H1 (cell line): ENCODE measurements at regions not wholly inside any gene's neighbourhood (a gene's known extent, or its start where the extent isn't known, plus 50 kb on each side); places are given as distances from the start of the nearest gene placed in this dataset.

Source experiments
- CTCF ChIA-PET: fragments of 300-600 bp; sonication (Branson Sonifier 250); formaldehyde crosslinking; loops from one replicate; lab custom pipeline; 2021; ENCODE audit not compliant: partially characterized antibody; lab: Charles Lee
- POLR2A ChIA-PET: fragments of 300-600 bp; sonication (Branson Sonifier 250); formaldehyde crosslinking; loops from one replicate; lab custom pipeline; 2021; ENCODE audit warnings: inconsistent platforms; ENCODE audit not compliant: partially characterized antibody; lab: Charles Lee
- DNase-seq, 2 experiments: peaks; one replicate each; pipeline versions ENCODE4 v3.0.0 to v3.0.0-alpha.2; 2010 to 2022; ENCODE audit warnings: low spot score in 2 of 2, low read depth in 1 of 2, mixed read lengths in 1 of 2
- FAIRE-seq: peaks from 2 replicates; lab custom pipeline; 2011; peaks lifted over from hg19 to GRCh38; lab: Jason Lieb, UNC
- H2AFZ ChIP-seq: 2 replicates; pipeline ENCODE4 v1.8.1; 2012; ENCODE audit warnings: low read length, inconsistent platforms
- H2AK5ac ChIP-seq: 2 replicates; pipeline ENCODE4 v1.6.1; 2013; ENCODE audit warnings: low read depth, low read length
- H2BK120ac ChIP-seq: replicated peaks from 2 replicates; pipeline ENCODE3; 2013; ENCODE audit warnings: low read depth, low read length, inconsistent platforms
- H2BK12ac ChIP-seq: 2 replicates; pipeline ENCODE4 v1.6.1; 2013; ENCODE audit warnings: low read depth, low read length
- H2BK15ac ChIP-seq: 2 replicates; pipeline ENCODE4 v1.6.1; 2013; ENCODE audit warnings: low read length
- H2BK20ac ChIP-seq: 2 replicates; pipeline ENCODE4 v1.6.1; 2013; ENCODE audit warnings: low read length
- H2BK5ac ChIP-seq: 2 replicates; pipeline ENCODE4 v1.6.1; 2013; ENCODE audit warnings: low read depth, low read length
- H3K14ac ChIP-seq: 2 replicates; pipeline ENCODE4 v1.6.1; 2013; ENCODE audit warnings: inconsistent platforms; ENCODE audit not compliant: insufficient read length
- H3K18ac ChIP-seq: 2 replicates; pipeline ENCODE4 v1.6.1; 2013; ENCODE audit warnings: low read length; ENCODE audit errors: extremely low read depth
- H3K23ac ChIP-seq: 2 replicates; pipeline ENCODE4 v1.6.1; 2013; ENCODE audit warnings: inconsistent platforms; ENCODE audit not compliant: insufficient read length
- H3K23me2 ChIP-seq: 2 replicates; pipeline ENCODE4 v1.6.1; 2013; ENCODE audit warnings: low read depth, low read length
- H3K27ac ChIP-seq: 2 replicates; pipeline ENCODE4 v1.6.1; 2011; ENCODE audit warnings: low read depth, low read length, inconsistent platforms
- H3K27me3 ChIP-seq, 4 experiments: replicated peaks in 1 of 4; 1 replicate in 1 of 4; 2 replicates in 3 of 4; pipeline versions ENCODE4 v1.6.1 to v1.8.1; 2011 to 2013; ENCODE audit warnings: low read length in 3 of 4, mild to moderate bottlenecking in 3 of 4, inconsistent platforms in 2 of 4, mixed read lengths in 2 of 4, moderate library complexity in 1 of 4; ENCODE audit not compliant: control insufficient read depth in 3 of 4, insufficient read depth in 3 of 4; ENCODE audit errors: extremely low read depth in 1 of 4
- H3K36me3 ChIP-seq, 4 experiments: 2 replicates each; pipeline versions ENCODE4 v1.6.1 to v1.8.1; 2011 to 2013; ENCODE audit warnings: mild to moderate bottlenecking in 4 of 4, low read length in 3 of 4, moderate library complexity in 2 of 4, control low read depth in 1 of 4, inconsistent platforms in 1 of 4; ENCODE audit not compliant: insufficient read depth in 4 of 4, control insufficient read depth in 2 of 4
- H3K4ac ChIP-seq: replicated peaks from 2 replicates; pipeline ENCODE3; 2013; ENCODE audit warnings: low read length, low read depth, mixed read lengths, inconsistent platforms; ENCODE audit not compliant: insufficient read length
- H3K4me1 ChIP-seq, 4 experiments: replicated peaks in 1 of 4; 1 replicate in 1 of 4; 2 replicates in 3 of 4; pipeline versions ENCODE4 v1.6.1 to v1.8.1; 2011 to 2013; ENCODE audit warnings: low read length in 3 of 4, inconsistent platforms in 2 of 4, mixed read lengths in 1 of 4; ENCODE audit not compliant: insufficient read depth in 4 of 4, control insufficient read depth in 3 of 4
- H3K4me2 ChIP-seq, 2 experiments: 2 replicates each; pipeline versions ENCODE4 v1.6.1 to v1.8.1; 2011 to 2013; ENCODE audit warnings: low read depth in 2 of 2, low read length in 2 of 2, control low read depth in 1 of 2, inconsistent platforms in 1 of 2, mild to moderate bottlenecking in 1 of 2; ENCODE audit not compliant: insufficient read depth in 1 of 2
- H3K4me3 ChIP-seq, 4 experiments: fragments of 200-600, 300-600 bp in 1 of 4; sonication (generic), shearing (Covaris generic), sonication (Bioruptor Twin) in 1 of 4; 2 replicates each; pipeline versions ENCODE4 v1.5.1 to v1.8.1; 2011 to 2016; ENCODE audit warnings: low read length in 4 of 4, low read depth in 3 of 4, control low read depth in 2 of 4, inconsistent platforms in 2 of 4, mild to moderate bottlenecking in 2 of 4, mixed read lengths in 1 of 4, moderate library complexity in 1 of 4; ENCODE audit not compliant: insufficient read depth in 2 of 4; ENCODE audit errors: extremely low read depth in 1 of 4
- H3K56ac ChIP-seq: replicated peaks from 2 replicates; pipeline ENCODE3; 2013; ENCODE audit warnings: low read depth, mild to moderate bottlenecking, mixed read lengths, low read length, inconsistent platforms; ENCODE audit not compliant: insufficient read length
- H3K79me1 ChIP-seq: 2 replicates; pipeline ENCODE4 v1.6.1; 2013; ENCODE audit warnings: low read depth, low read length, control low read depth
- H3K79me2 ChIP-seq, 2 experiments: 2 replicates each; pipeline versions ENCODE4 v1.6.1 to v1.8.1; 2012 to 2013; ENCODE audit warnings: low read length in 2 of 2, mild to moderate bottlenecking in 2 of 2, inconsistent platforms in 1 of 2; ENCODE audit not compliant: insufficient read depth in 2 of 2, control insufficient read depth in 1 of 2
- H3K9ac ChIP-seq, 4 experiments: replicated peaks in 1 of 4; 1 replicate in 1 of 4; 2 replicates in 3 of 4; pipeline versions ENCODE4 v1.6.1 to v1.8.1; 2011 to 2013; ENCODE audit warnings: low read depth in 3 of 4, low read length in 3 of 4, control low read depth in 2 of 4, mild to moderate bottlenecking in 2 of 4, moderate library complexity in 2 of 4, inconsistent platforms in 1 of 4; ENCODE audit errors: extremely low read depth in 1 of 4
- H3K9me3 ChIP-seq, 2 experiments: 2 replicates each; pipeline versions ENCODE4 v1.6.1 to v1.8.1; 2012 to 2013; ENCODE audit warnings: mild to moderate bottlenecking in 2 of 2, moderate library complexity in 2 of 2, control low read depth in 1 of 2, inconsistent platforms in 1 of 2, low read depth in 1 of 2, low read length in 1 of 2, mixed read lengths in 1 of 2; ENCODE audit not compliant: insufficient read depth in 2 of 2
- H4K20me1 ChIP-seq, 2 experiments: replicated peaks in 1 of 2; 2 replicates each; pipeline versions ENCODE3 to v1.8.1; 2011 to 2013; ENCODE audit warnings: inconsistent platforms in 2 of 2, low read length in 2 of 2, mild to moderate bottlenecking in 1 of 2; ENCODE audit not compliant: insufficient read depth in 2 of 2, control insufficient read depth in 1 of 2
- H4K5ac ChIP-seq: 2 replicates; pipeline ENCODE4 v1.6.1; 2013; ENCODE audit warnings: low read length, low read depth, mixed read lengths, inconsistent platforms; ENCODE audit not compliant: insufficient read length
- H4K8ac ChIP-seq: 2 replicates; pipeline ENCODE4 v1.8.0; 2013; ENCODE audit warnings: mild to moderate bottlenecking, moderate library complexity, low read length, inconsistent platforms; ENCODE audit not compliant: insufficient read depth; ENCODE audit errors: extremely low read depth
- H4K91ac ChIP-seq: replicated peaks from 2 replicates; pipeline ENCODE3; 2013; ENCODE audit warnings: low read length, mixed read lengths, inconsistent platforms; ENCODE audit not compliant: insufficient read length
- CBX8 ChIP-seq: fragments of 300-800, 300-1000 bp; sonication (generic); IDR thresholded peaks from 2 replicates; pipeline ENCODE4 v1.7.1; 2016; ENCODE audit warnings: low read depth, low read length, borderline replicate concordance
- EZH2 ChIP-seq: fragments of 200-600 bp; sonication (generic); IDR thresholded peaks from 2 replicates; pipeline ENCODE4 v1.7.1; 2012; ENCODE audit warnings: low read depth, mild to moderate bottlenecking, moderate library complexity, low read length, inconsistent platforms; ENCODE audit not compliant: severe bottlenecking
- KDM5A ChIP-seq: fragments of 200-600 bp; IDR thresholded peaks from 2 replicates; pipeline ENCODE4 v1.7.1; 2012; ENCODE audit warnings: mild to moderate bottlenecking, low read length, inconsistent platforms, mixed read lengths
- SIX5 ChIP-seq: IDR thresholded peaks from 2 replicates; pipeline ENCODE4 v1.6.1; 2011; ENCODE audit warnings: mild to moderate bottlenecking, low read depth, low read length
- SUZ12 ChIP-seq: fragments of 200-600 bp; sonication (generic); IDR thresholded peaks from 2 replicates; pipeline ENCODE4 v1.6.1; 2012; ENCODE audit warnings: mild to moderate bottlenecking, inconsistent platforms, low read length, moderate library complexity, mixed read lengths
- YY1 ChIP-seq: IDR thresholded peaks from 2 replicates; pipeline ENCODE4 v1.6.1; 2011; ENCODE audit warnings: low read depth, mild to moderate bottlenecking, low read length
- WGBS, 2 experiments: shearing (Covaris generic) in 1 of 2; methylation state at CpG; one replicate each; pipeline versions ENCODE4 v1.1.6 to v1.1.7; 2013 to 2015; ENCODE audit warnings: low lambda C conversion rate in 2 of 2, mixed read lengths in 2 of 2, inconsistent platforms in 1 of 2, low coverage in 1 of 2, missing lambda C conversion rate in 1 of 2; ENCODE audit not compliant: insufficient replicate concordance in 2 of 2, insufficient coverage in 1 of 2, insufficient read length in 1 of 2; ENCODE audit errors: extremely low coverage in 1 of 2, missing lambda C conversion rate in 1 of 2; 5-methylcytosine and 5-hydroxymethylcytosine counted together

DNA sequence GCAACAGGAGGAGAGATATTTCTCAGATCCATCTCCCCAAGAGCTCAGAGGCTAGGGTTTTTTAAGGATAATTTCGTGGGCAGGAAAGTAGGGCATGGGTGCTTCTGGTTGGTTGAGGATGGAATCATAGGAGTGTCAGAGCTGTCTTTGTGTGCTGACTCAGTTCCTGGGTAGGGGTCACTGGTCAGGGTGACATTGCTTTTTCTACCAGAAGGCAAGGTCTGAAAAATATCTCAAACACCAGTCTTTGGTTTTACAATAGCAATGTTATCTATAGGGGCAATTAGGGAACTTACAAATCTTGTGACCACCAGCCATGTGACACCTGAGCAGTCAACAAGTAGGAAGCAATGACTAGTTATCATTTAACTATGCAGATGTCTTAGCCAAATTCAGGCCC, 82.9 kb upstream of the DYNLRB2 start:
- CTCF ChIA-PET: no interaction called here
- Histone ChIP-seq H2BK5ac (no peak overlapping the region), H2AFZ (no peak overlapping the region), H3K4me1 (no peaks in the 10 kb centered on the region), H3K4me2 (no peak overlapping the region), H4K5ac (no peak overlapping the region), H3K23me2 (0 out of 2 replicates have a peak, but pooled peaks cover 2% of the 10 kb centered on the region), H3K36me3 (no peaks in the 10 kb centered on the region), H2BK120ac (no peak overlapping the region), H3K27me3 (no peaks in the 10 kb centered on the region), H2BK15ac (no peak overlapping the region), H3K18ac (no peak overlapping the region), H3K79me1 (no peaks in the 10 kb centered on the region), H3K14ac (no peak overlapping the region), H4K8ac (no peak overlapping the region), H3K56ac (no peak overlapping the region), H3K27ac (no peak overlapping the region), H4K20me1 (no peaks in the 10 kb centered on the region), H3K4me3 (no peak overlapping the region), H3K4ac (no peak overlapping the region), H2BK20ac (no peak overlapping the region), H3K9ac (no peak overlapping the region), H2BK12ac (no peak overlapping the region), H2AK5ac (no peak overlapping the region), H3K79me2 (no peaks in the 10 kb centered on the region), H3K9me3 (no peaks in the 10 kb centered on the region; a peak in 1 of 4 replicates), H4K91ac (no peak overlapping the region), H3K23ac (no peak overlapping the region)
- 21% methylated on average over 1 of the region's 1 CpG; no CpG with 5 or more reads in 1 of the 2 experiments for WGBS, 2 experiments
- no peak for FAIRE-seq
- POLR2A ChIA-PET: no interaction called here
- DNase-seq: no peak
- TF ChIP-seq CBX8: no peak
- TF ChIP-seq EZH2: no peak
- TF ChIP-seq SIX5: no peak
- TF ChIP-seq YY1: no peak
- no peak for TF ChIP-seq SUZ12
- no peak for TF ChIP-seq KDM5A
